ENCODE measurements at regions not wholly inside any gene's neighbourhood (a gene's known extent, or its start where the extent isn't known, plus 50 kb on each side); places are given as distances from the start of the nearest gene placed in this dataset.

DNA sequence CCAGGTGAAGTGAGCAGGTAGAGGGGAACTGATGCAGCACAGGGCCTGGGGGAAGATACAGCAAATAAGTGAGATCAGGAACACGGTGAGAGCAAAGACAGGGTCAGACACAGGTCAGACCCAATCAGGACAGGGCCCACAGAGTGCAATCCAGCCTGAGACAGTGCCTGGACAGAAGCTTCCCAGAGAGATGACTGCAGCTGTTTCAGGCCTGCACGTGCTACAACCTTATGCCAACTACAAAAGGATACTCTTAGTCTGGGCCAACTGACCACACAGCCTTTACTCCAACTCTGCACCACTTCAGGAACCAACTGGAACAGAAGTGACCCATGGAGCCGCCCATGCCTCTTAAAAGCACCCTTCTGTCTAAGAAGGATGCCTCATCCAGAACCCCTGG lies 228.0 kb downstream of the TOMM20 start:
- Mint-ChIP-seq H3K27ac (ENCODE audit: low read depth, unreplicated experiment) (no peak overlapping the region), H3K4me1 (ENCODE audit: insufficient read depth, unreplicated experiment) (no peaks in the 10 kb centered on the region), H3K9me3 (ENCODE audit: unreplicated experiment) (no peaks in the 10 kb centered on the region), H3K36me3 (ENCODE audit: insufficient read depth, unreplicated experiment) (no peaks in the 10 kb centered on the region), H3K4me3 (ENCODE audit: unreplicated experiment) (no peak overlapping the region), H3K27me3 (ENCODE audit: insufficient read depth, unreplicated experiment) (no peaks in the 10 kb centered on the region)
- intact Hi-C loops (cut with micrococcal nuclease): no loop called here
- TF ChIP-seq, protein P1, sequence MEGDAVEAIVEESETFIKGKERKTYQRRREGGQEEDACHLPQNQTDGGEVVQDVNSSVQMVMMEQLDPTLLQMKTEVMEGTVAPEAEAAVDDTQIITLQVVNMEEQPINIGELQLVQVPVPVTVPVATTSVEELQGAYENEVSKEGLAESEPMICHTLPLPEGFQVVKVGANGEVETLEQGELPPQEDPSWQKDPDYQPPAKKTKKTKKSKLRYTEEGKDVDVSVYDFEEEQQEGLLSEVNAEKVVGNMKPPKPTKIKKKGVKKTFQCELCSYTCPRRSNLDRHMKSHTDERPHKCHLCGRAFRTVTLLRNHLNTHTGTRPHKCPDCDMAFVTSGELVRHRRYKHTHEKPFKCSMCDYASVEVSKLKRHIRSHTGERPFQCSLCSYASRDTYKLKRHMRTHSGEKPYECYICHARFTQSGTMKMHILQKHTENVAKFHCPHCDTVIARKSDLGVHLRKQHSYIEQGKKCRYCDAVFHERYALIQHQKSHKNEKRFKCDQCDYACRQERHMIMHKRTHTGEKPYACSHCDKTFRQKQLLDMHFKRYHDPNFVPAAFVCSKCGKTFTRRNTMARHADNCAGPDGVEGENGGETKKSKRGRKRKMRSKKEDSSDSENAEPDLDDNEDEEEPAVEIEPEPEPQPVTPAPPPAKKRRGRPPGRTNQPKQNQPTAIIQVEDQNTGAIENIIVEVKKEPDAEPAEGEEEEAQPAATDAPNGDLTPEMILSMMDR (IDR thresholded peaks at IDR 0.05; ENCODE audit: unreplicated experiment): no peak
- CTCF ChIA-PET: no interaction called here
- POLR2A ChIA-PET: no interaction called here
- DNase-seq (ENCODE audit: unreplicated experiment): no peak
- BruUV-seq (replicated peaks): no TSS peak

DNA sequence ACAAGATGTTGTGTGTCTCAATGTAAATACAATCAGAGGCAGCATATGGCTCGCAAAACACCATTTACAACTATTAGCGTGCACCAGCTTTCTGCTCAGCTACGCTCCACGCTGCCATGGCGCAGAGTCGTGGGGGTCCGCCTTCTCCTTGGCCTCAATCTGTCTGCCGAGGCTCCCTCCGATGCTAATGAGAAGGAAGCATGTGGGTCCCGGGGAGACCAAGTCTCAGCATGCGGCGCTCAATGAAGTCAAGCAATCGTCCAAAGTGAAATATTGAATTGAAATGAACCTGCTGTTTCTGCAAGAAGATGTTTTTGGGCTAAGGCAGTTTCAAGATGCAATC lies 228.9 kb downstream of the TOMM20 start:
- Mint-ChIP-seq H3K27ac (ENCODE audit: low read depth, unreplicated experiment) (no peak overlapping the region), H3K4me1 (ENCODE audit: insufficient read depth, unreplicated experiment) (peaks cover under 1% of the 10 kb centered on the region), H3K27me3 (ENCODE audit: insufficient read depth, unreplicated experiment) (no peaks in the 10 kb centered on the region), H3K4me3 (ENCODE audit: unreplicated experiment) (no peak overlapping the region), H3K9me3 (ENCODE audit: unreplicated experiment) (no peaks in the 10 kb centered on the region), H3K36me3 (ENCODE audit: insufficient read depth, unreplicated experiment) (no peaks in the 10 kb centered on the region)
- TF ChIP-seq, protein P1 (IDR thresholded peaks at IDR 0.05; ENCODE audit: unreplicated experiment): no peak
- CTCF ChIA-PET: no interaction called here
- intact Hi-C loops (cut with micrococcal nuclease): no loop called here
- no TSS peak for BruUV-seq (replicated peaks)
- POLR2A ChIA-PET: no interaction called here
- DNase-seq (ENCODE audit: unreplicated experiment): no peak

DNA sequence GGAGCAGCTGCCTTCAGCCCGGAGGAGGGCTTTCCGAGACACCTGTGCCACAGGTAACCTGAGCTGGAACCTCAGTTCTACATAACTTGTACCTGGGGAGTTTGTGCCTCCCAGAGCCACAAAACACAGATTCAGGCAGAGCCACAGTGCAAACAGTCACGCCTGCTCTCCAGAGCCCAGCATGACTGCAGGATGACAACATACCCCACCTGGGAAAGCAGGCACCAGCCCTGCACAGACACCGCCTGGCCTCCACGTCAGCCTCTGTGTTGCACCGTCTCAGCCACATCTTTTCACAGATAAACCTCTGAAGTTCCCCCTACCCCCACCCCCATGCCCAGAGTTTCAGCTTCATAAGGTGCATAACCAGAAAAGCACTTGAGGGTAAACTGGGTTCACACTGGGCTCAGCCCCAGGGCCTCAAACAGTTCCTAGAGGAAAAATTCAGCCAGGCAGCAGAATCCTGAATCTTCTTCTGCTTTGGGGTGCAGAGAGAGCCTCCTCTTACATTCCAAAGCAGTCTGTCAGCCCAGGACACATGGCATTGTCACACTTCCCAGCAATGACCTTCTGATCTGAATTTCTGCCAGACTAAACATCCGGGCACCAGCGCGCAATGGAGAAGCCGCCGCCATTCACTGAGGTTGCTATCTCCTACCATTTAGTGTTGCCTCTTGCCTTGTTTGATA lies 229.5 kb downstream of the TOMM20 start:
- no peak overlapping the region for H3K4me3 Mint-ChIP-seq (ENCODE audit: unreplicated experiment)
- no peaks in the 10 kb centered on the region for H3K36me3 Mint-ChIP-seq (ENCODE audit: insufficient read depth, unreplicated experiment)
- no peak overlapping the region for H3K27ac Mint-ChIP-seq (ENCODE audit: low read depth, unreplicated experiment)
- no TSS peak for BruUV-seq (replicated peaks)
- intact Hi-C loops (cut with micrococcal nuclease): no loop called here
- DNase-seq (ENCODE audit: unreplicated experiment): peak; percentile 46
- ChIA-PET CTCF (interaction anchor here (0.5 to 0.7 kb wide), 2 partner anchors 9 to 785 kb away, joined by 3 read pairs; no protein-coding TSS in a partner anchor), POLR2A (no interaction called here)
- peaks cover 6% of the 10 kb centered on the region for H3K4me1 Mint-ChIP-seq (ENCODE audit: insufficient read depth, unreplicated experiment)
- H3K27me3 Mint-ChIP-seq (ENCODE audit: insufficient read depth, unreplicated experiment): no peaks in the 10 kb centered on the region
- H3K9me3 Mint-ChIP-seq (ENCODE audit: unreplicated experiment): no peaks in the 10 kb centered on the region
- TF ChIP-seq, protein P1 (IDR thresholded peaks at IDR 0.05; ENCODE audit: unreplicated experiment): no peak

DNA sequence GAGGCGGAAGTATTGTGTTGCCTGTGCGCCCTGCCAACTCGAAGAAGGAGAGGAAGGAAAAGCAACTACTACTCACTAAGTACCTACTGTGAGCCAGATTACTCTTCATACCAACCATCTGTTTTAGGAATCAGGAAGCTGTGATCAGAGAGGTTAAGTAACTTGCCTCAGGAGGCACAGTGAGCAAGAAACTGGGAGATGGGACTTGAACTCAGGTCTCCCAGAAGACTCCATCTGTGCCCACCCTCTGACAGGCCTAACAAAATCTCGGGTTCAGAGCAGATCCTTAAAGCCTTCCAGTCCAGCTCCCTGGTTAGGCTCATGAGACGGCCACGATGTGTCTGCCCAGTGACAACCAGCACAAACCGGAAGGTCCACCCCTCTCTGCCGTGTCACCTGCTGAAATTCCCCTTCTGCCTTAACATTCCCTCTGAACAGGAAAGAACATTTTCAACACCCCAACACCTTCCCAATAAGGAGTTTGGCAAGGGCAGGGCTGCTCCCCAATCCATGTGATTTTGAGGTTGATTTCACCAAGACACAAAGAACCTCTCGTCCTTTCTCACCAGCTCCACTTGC lies 230.1 kb downstream of the TOMM20 start:
- no TSS peak for BruUV-seq (replicated peaks)
- H3K27me3 Mint-ChIP-seq (ENCODE audit: insufficient read depth, unreplicated experiment): no peaks in the 10 kb centered on the region
- intact Hi-C loops (cut with micrococcal nuclease): no loop called here

More for the DNA sequence above, 230.1 kb downstream of the TOMM20 start:
- TF ChIP-seq, protein P1 (IDR thresholded peaks at IDR 0.05; ENCODE audit: unreplicated experiment): no peak
- CTCF ChIA-PET: interaction anchor here (0.5 to 0.7 kb wide), 2 partner anchors 9 to 784 kb away, joined by 3 read pairs; no protein-coding TSS in a partner anchor
- H3K4me3 Mint-ChIP-seq (ENCODE audit: unreplicated experiment): no peak overlapping the region
- DNase-seq (ENCODE audit: unreplicated experiment): no peak
- H3K4me1 Mint-ChIP-seq (ENCODE audit: insufficient read depth, unreplicated experiment): peaks cover 10% of the 10 kb centered on the region
- H3K27ac Mint-ChIP-seq (ENCODE audit: low read depth, unreplicated experiment): no peak overlapping the region
- H3K9me3 Mint-ChIP-seq (ENCODE audit: unreplicated experiment): no peaks in the 10 kb centered on the region
- no peaks in the 10 kb centered on the region for H3K36me3 Mint-ChIP-seq (ENCODE audit: insufficient read depth, unreplicated experiment)
- POLR2A ChIA-PET: no interaction called here
